Forelimb muscle (tissue), 1 donor: ENCODE measurements at regions not wholly inside any gene's neighbourhood (a gene's known extent, or its start where the extent isn't known, plus 50 kb on each side); places are given as distances from the start of the nearest gene placed in this dataset.

ENCODE experiments used
- DNase-seq: peaks from one replicate; pipeline ENCODE4 v3.0.0-alpha.2; 2013; ENCODE audit warnings: low read depth

GRCh38 chr1:36542962-36543515 is 60.3 kb upstream of the CSF3R start:
- no peak for DNase-seq

DNA sequence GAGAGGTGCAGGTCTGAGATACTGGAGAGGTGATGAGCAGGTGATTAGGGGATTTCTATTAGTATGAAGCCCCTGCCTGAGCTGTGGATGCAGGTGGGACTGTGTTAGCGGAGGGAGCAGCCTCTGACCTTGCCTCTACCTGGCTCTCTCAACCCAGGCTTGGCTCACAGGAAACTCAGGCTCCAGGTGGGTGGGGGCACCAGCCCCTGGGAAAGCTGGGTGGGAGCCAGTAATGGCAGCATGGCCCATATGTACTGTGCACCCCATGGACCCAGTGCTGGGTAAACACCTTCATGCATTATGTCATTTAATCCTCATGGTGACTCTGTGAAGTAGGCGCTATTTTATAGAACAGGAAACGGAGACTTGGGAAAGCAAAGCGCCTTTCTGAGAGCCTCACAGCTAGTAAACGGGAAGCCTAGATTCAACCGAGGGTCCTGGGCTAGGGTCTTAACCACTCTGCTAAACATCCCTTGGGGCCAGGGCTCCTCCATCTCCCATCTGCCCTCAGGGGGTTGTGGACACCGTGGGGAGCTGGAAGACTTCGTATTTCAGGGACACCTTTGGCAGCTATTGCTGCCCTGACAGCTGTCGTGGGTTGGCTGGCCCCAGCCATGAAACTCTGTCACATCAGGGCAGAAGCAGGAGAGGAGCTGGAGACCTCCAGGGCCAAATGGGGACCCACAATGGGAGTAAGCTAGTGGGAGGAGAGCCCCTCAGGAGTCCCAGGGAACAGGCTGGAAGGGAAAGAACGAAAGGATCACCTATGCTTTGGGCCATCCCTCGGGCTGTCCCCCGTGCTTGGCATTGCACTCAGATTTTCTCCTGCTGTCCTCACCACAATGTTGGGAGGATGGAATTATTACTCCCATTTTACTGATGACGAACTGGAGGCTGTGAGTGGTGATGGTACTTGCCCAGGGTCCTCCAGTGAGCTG is 59.6 kb upstream of the CSF3R start:
- DNase-seq = no peak

DNA sequence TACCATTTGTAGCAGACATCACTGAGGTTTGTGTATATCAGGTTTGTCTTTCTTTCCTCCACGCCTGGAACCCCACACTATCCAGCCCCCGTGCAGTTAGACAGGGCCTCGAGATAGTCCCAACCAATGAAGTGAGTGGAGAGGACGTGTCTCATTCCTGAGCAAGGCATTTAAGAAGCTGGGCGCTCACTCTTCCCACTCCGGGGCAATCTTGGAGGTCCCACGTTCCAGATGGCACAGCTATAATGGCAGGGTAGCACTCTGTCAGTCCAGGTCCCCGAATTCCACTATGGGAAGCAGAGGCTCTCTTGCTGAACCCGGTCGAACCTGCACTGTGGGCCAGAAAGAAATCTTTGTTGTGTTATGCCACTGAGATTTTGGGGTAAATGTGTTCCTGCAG is 57.3 kb upstream of the CSF3R start:
- DNase-seq = no peak

- DNase-seq = no peak
Observed at GRCh38 chr1:36539526-36539925, 56.8 kb upstream of the CSF3R start.

- DNase-seq = no peak
Observed at GRCh38 chr1:36537991-36538390, 55.3 kb upstream of the CSF3R start.

DNA sequence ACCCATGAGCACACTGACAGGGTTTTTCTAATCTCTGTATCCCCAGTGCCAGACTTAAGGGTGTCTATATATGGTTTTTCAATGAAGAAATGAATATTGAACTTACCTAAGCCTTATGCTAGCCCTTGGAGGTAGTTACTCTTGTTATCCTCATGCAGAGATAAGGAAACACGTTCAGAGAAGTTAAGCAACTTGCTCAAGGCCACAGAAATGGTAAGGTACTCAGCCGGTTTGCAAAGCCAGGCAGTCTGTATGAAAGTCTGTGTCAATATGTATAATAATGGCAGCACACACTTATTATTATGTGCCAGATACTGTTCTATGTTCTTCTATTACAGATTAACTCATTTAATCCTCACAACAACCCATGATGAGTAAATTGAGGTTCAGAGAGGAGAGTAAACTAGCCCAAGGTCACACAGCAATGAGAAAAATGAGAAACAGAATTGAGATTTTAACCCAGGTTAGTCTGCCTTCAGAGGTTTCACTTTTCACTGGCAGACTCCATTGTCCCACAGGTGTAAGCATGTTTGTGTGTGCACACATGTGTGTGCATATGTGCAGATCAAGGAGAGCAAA is 54.6 kb upstream of the CSF3R start:
- DNase-seq = no peak

DNA sequence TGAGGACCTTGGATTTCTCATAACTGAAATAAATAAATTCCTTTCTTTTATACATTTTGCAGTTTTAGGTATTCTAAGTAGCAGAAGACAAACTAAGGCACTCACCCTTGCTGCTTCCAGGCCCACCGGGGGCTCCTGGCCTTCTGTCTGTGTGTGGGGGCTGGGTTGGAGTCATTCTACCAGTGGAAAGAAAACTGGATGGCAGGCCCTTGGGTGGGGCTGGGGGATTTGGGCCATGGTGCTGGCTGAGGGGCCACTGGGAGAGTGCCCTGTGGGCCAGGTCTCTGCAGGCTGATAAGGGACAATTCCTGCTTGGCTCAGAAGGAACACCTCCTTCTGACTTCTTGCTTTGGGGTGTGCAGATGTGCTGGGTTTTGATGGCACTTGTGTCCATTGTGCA is 54.0 kb upstream of the CSF3R start:
- no peak for DNase-seq

DNA sequence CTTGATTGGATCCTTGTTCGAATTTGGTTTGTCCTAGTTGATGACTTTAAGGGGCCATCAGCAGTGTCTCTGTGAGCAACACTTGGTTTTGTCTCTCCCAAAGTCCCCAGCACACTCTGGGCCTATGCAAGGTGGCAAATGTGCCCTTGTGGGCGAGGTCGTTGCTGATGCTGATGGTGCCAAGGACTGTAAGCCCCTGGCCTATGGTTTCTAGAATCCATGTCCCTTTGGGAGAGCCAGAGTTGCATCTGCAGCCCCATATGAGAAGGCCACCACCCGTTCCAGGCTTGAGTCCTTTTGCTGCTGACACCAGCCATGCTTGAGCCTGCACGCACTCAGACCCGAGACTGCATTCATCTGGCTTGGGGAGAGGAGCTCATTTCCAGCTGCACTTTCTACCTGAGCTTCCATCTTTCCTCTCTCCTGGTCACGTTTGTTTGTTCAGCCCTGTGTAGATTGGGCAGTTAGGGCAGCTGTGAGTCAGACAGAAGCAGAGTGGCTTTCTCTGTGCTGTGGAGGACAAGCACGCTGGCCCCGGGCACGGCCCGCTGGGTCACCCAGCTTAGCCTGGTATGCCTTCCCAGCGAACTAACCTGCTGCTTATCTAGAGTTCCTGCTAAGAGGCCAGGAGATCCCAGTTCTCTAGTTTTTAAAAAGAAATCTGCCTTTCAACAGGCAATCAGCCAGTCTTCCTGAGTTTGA is 52.1 kb upstream of the CSF3R start:
- no peak for DNase-seq

DNA sequence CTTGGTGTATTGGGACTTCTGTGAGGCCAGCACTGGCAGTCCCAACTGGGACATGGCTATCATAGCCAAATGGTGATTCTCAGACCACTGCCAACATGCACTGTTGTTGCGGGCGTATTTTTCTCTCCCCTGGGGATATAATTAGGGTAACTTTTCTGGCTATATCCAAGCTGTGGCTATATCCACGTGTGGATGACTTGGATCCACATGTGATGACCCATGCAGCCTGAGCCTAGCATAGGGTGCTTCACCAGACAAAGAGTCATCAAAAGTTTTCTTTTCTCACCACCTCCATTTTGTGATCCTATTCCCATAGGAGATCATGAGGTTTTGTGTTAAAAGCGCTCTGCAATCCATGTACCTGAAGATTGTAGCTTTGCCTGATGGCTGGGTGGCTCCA is 51.2 kb upstream of the CSF3R start:
- no peak for DNase-seq

- DNase-seq = no peak
Observed at GRCh38 chr1:36532810-36533401, 50.2 kb upstream of the CSF3R start.
